SU-DHL-6 (cell line): ENCODE measurements at regions not wholly inside any gene's neighbourhood (a gene's known extent, or its start where the extent isn't known, plus 50 kb on each side); places are given as distances from the start of the nearest gene placed in this dataset.
"Not testable (repeated sequence)": the region's sequence is repeated elsewhere in the genome, so short reads cannot be mapped to it uniquely, and the experiment has no call there.

ENCODE experiments used
- H2AFZ ChIP-seq: fragments of 200-600 bp; sonication (generic); 2 replicates; pipeline ENCODE4 v1.6.1; 2014; ENCODE audit warnings: low read depth, mild to moderate bottlenecking, moderate library complexity, mixed read lengths, antibody characterized with exemption, low read length; ENCODE audit not compliant: severe bottlenecking
- H3F3A ChIP-seq: fragments of 200-600 bp; shearing (Covaris generic); 2 replicates; pipeline ENCODE4 v1.6.0; 2016; ENCODE audit warnings: antibody characterized with exemption, mild to moderate bottlenecking; ENCODE audit not compliant: insufficient read depth
- H3K27ac ChIP-seq: fragments of 200-600 bp; sonication (generic); 2 replicates; pipeline ENCODE4 v1.5.1; 2016; ENCODE audit warnings: low read depth, mild to moderate bottlenecking, low read length, moderate library complexity, mixed read lengths
- H3K27me3 ChIP-seq: fragments of 200-600 bp; sonication (generic), shearing (Covaris generic); 2 replicates; pipeline ENCODE4 v1.6.0; 2014; ENCODE audit warnings: mild to moderate bottlenecking, low read length
- H3K36me3 ChIP-seq: fragments of 200-600 bp; sonication (generic); 2 replicates; pipeline ENCODE4 v1.6.1; 2014; ENCODE audit warnings: mild to moderate bottlenecking, low read length, mixed read lengths
- H3K4me2 ChIP-seq: fragments of 300-600, 200-600 bp; shearing (Covaris generic), sonication (generic); 2 replicates; pipeline ENCODE4 v1.6.0; 2014; ENCODE audit warnings: low read length, low read depth, mild to moderate bottlenecking; ENCODE audit not compliant: poor library complexity, severe bottlenecking
- H3K4me3 ChIP-seq: fragments of 200-600 bp; sonication (generic); 2 replicates; pipeline ENCODE4 v1.5.1; 2014; ENCODE audit warnings: antibody characterized with exemption, low read length, mild to moderate bottlenecking, mixed read lengths; ENCODE audit not compliant: insufficient read depth, poor library complexity, severe bottlenecking
- H3K79me2 ChIP-seq: fragments of 200-600 bp; sonication (generic); 2 replicates; pipeline ENCODE4 v1.6.1; 2014; ENCODE audit warnings: mild to moderate bottlenecking, low read length, moderate library complexity; ENCODE audit not compliant: insufficient read depth
- H3K9ac ChIP-seq: fragments of 200-600 bp; sonication (generic); 2 replicates; pipeline ENCODE4 v1.7.0; 2014; ENCODE audit warnings: mild to moderate bottlenecking, low read length
- H3K9me2 ChIP-seq: fragments of 200-600 bp; sonication (generic); replicated peaks from 2 replicates; pipeline ENCODE4 v1.6.1; 2014; ENCODE audit warnings: low read length; ENCODE audit not compliant: insufficient read depth
- H3K9me3 ChIP-seq: fragments of 200-600 bp; sonication (generic); 2 replicates; pipeline ENCODE4 v1.6.1; 2014; ENCODE audit warnings: low read length, mixed read lengths; ENCODE audit not compliant: insufficient read depth
- H4K20me1 ChIP-seq: fragments of 200-600 bp; sonication (generic); 2 replicates; pipeline ENCODE4 v1.6.1; 2014; ENCODE audit warnings: low read depth, mild to moderate bottlenecking, antibody characterized with exemption, low read length, moderate library complexity, mixed read lengths
- CTCF ChIP-seq: fragments of 200-600 bp; sonication (generic); IDR thresholded peaks from one replicate; pipeline ENCODE4 v1.5.1; 2017; ENCODE audit warnings: antibody characterized with exemption, mild to moderate bottlenecking, low read length, moderate library complexity; ENCODE audit not compliant: insufficient read depth, poor library complexity, severe bottlenecking
- EZH2phosphoT487 ChIP-seq: fragments of 200-600 bp; sonication (generic), shearing (Covaris generic); conservative IDR thresholded peaks from 2 replicates; pipeline ENCODE4 v1.6.1; 2018; ENCODE audit warnings: mild to moderate bottlenecking, antibody characterized with exemption, low read length, moderate library complexity, mixed read lengths

GRCh38 chr6:134663800-134664535 lies 285.9 kb downstream of the ALDH8A1 start:
- Histone ChIP-seq H3K79me2 (no peaks in the 10 kb centered on the region), H4K20me1 (no peaks in the 10 kb centered on the region), H3K27me3 (no peaks in the 10 kb centered on the region), H3K27ac (no peak overlapping the region), H3K9me3 (no peaks in the 10 kb centered on the region), H3K9me2 (no peaks in the 10 kb centered on the region), H2AFZ (no peak overlapping the region), H3K4me2 (no peak overlapping the region), H3F3A (no peaks in the 10 kb centered on the region), H3K9ac (no peak overlapping the region), H3K36me3 (no peaks in the 10 kb centered on the region), H3K4me3 (no peak overlapping the region)
- TF ChIP-seq EZH2phosphoT487 (no peak), CTCF (no peak)

GRCh38 chr6:134663356-134663755 lies 286.5 kb downstream of the ALDH8A1 start:
- no peak overlapping the region for H3K27ac ChIP-seq
- no peaks in the 10 kb centered on the region for H4K20me1 ChIP-seq
- H3K4me2 ChIP-seq = no peak overlapping the region
- H3K4me3 ChIP-seq = no peak overlapping the region
- H3K9ac ChIP-seq = no peak overlapping the region
- no peaks in the 10 kb centered on the region for H3K9me3 ChIP-seq
- no peaks in the 10 kb centered on the region for H3K9me2 ChIP-seq
- no peaks in the 10 kb centered on the region for H3F3A ChIP-seq
- TF ChIP-seq CTCF (no peak), EZH2phosphoT487 (no peak)
- no peaks in the 10 kb centered on the region for H3K36me3 ChIP-seq
- no peaks in the 10 kb centered on the region for H3K27me3 ChIP-seq
- no peak overlapping the region for H2AFZ ChIP-seq
- H3K79me2 ChIP-seq = no peaks in the 10 kb centered on the region

GRCh38 chr6:134662077-134662700 lies 287.7 kb downstream of the ALDH8A1 start:
- no peaks in the 10 kb centered on the region for H3K9me2 ChIP-seq
- H3K9ac ChIP-seq = no peak overlapping the region
- no peak overlapping the region for H3K4me2 ChIP-seq
- no peaks in the 10 kb centered on the region for H3K79me2 ChIP-seq
- no peaks in the 10 kb centered on the region for H3K27me3 ChIP-seq
- no peak overlapping the region for H3K27ac ChIP-seq
- TF ChIP-seq CTCF = no peak
- TF ChIP-seq EZH2phosphoT487 = no peak
- H4K20me1 ChIP-seq = no peaks in the 10 kb centered on the region
- no peak overlapping the region for H2AFZ ChIP-seq
- H3K4me3 ChIP-seq = no peak overlapping the region
- no peaks in the 10 kb centered on the region for H3K36me3 ChIP-seq
- H3K9me3 ChIP-seq = no peaks in the 10 kb centered on the region
- no peaks in the 10 kb centered on the region for H3F3A ChIP-seq

- not testable (repeated sequence) for H3K36me3 ChIP-seq, H3K27me3 ChIP-seq, H3K27ac ChIP-seq, H3K9me2 ChIP-seq, H3K9ac ChIP-seq, H3F3A ChIP-seq, H3K9me3 ChIP-seq, H3K4me3 ChIP-seq, H2AFZ ChIP-seq, H3K79me2 ChIP-seq, H4K20me1 ChIP-seq, H3K4me2 ChIP-seq
These were observed 290.0 kb downstream of the ALDH8A1 start for GRCh38 chr6:134659885-134660284.
